ENCODE measurements at regions not wholly inside any gene's neighbourhood (a gene's known extent, or its start where the extent isn't known, plus 50 kb on each side); places are given as distances from the start of the nearest gene placed in this dataset.

- in situ Hi-C loops (cut with MboI; ENCODE audit: low sequenced_read_pairs, unreplicated experiment): no loop called here
- no peak for DNase-seq (ENCODE audit: low spot score)
- no peak for TF ChIP-seq CTCF (IDR thresholded peaks at IDR 0.05; ENCODE audit: borderline replicate concordance, control extremely low read depth, extremely low read depth, insufficient read depth, missing control alignments)
These were observed 58.6 kb downstream of the PHETA1 start for GRCh38 chr12:111310076-111310870.

DNA sequence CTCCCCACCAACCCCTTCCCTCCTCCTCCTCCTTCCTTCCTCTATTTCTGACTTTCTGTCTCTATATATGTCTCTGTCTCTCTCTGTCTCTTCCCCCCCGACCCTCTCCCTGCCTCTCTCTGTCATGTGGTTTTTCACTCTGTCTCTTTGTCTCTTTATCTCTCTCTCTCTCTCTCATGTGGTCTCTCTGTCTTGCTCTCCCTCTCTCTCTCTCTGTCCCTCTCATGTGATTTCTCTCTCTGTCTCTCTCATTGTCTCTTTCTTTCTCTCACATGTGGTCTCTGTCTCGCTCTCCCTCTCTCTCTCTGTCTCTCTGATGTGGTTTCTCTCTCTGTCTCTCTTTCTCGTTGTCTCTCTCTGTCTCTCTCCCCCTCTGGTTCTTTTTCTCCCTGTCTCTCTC lies 59.3 kb downstream of the PHETA1 start:
- TF ChIP-seq CTCF (IDR thresholded peaks at IDR 0.05; ENCODE audit: borderline replicate concordance, control extremely low read depth, extremely low read depth, insufficient read depth, missing control alignments): no peak
- in situ Hi-C loops (cut with MboI; ENCODE audit: low sequenced_read_pairs, unreplicated experiment): no loop called here
- DNase-seq (ENCODE audit: low spot score): no peak

DNA sequence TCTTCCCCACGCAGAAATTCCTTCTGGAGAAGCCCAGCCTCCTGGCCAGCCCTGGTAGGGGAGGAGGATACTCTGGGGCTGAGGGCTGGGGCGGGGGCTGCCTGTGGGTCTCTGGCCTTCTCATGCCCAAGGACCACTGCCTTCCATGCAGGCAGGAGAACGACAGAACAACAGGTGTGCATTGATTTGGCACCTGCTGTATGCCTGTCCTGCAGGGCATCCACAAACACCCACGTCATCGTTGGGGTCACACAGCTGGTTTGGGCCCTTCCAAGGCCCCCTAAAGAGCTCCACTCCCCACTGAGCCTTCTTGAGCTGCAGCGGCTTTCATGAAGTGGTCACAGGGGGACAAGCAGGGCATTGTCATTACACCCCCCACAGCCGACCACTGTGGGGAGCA lies 60.4 kb downstream of the PHETA1 start:
- in situ Hi-C loops (cut with MboI; ENCODE audit: low sequenced_read_pairs, unreplicated experiment): no loop called here
- DNase-seq (ENCODE audit: low spot score): no peak
- no peak for TF ChIP-seq CTCF (IDR thresholded peaks at IDR 0.05; ENCODE audit: borderline replicate concordance, control extremely low read depth, extremely low read depth, insufficient read depth, missing control alignments)

DNA sequence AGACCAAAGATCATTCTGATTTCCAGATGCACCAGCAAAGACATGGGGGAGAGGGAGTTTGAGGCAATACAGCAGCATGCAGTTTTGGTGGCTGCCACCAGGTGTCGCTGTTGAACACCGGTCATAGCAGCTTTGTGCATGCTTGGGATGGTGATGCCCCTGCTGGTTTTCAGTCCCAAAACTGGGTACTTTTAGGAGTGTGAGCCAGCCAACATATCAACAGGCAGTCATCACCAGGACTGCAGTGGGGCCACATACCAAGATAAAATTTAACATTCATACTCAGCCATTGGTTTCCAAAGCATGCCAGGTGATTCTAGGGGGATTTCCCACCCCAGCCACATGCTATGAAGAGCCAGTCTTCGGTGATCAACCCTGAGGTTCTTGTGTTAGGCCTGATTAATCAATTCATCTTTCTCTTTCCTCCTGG lies 64.2 kb downstream of the PHETA1 start:
- no peak for DNase-seq (ENCODE audit: low spot score)
- TF ChIP-seq CTCF (IDR thresholded peaks at IDR 0.05; ENCODE audit: borderline replicate concordance, control extremely low read depth, extremely low read depth, insufficient read depth, missing control alignments): peak; percentile 41
- in situ Hi-C loops (cut with MboI; ENCODE audit: low sequenced_read_pairs, unreplicated experiment): no loop called here

DNA sequence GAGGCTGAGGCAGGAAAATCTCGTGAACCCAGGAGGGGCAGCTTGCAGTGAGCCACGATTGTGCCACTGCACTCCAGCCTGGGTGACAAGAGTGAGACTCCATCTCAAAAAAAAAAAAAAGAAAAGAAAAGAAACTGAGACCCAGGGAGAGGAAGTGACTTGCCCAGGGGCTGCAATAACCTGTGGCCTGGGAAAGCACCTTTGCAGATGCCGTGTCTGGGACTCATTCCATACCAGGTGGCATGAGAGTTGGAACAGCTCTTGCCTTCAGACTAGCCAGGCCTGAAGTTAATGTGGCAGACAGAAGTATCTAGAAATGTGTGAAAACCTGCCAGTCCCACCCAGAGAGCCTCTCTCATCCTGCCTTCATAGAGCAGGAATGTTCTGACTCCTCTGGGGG lies 65.4 kb downstream of the PHETA1 start:
- no peak for DNase-seq (ENCODE audit: low spot score)
- in situ Hi-C loops (cut with MboI; ENCODE audit: low sequenced_read_pairs, unreplicated experiment): no loop called here
- TF ChIP-seq CTCF (IDR thresholded peaks at IDR 0.05; ENCODE audit: borderline replicate concordance, control extremely low read depth, extremely low read depth, insufficient read depth, missing control alignments): no peak

GRCh38 chr12:111298582-111299436 lies 70.1 kb downstream of the PHETA1 start:
- in situ Hi-C loops (cut with MboI; ENCODE audit: low sequenced_read_pairs, unreplicated experiment): no loop called here
- DNase-seq (ENCODE audit: low spot score): peak; percentile 85
- peak; percentile 76 for TF ChIP-seq CTCF (IDR thresholded peaks at IDR 0.05; ENCODE audit: borderline replicate concordance, control extremely low read depth, extremely low read depth, insufficient read depth, missing control alignments)

Measured in GM13976 (cell line).